Gastrocnemius medialis (tissue), 4 donors: ENCODE measurements at regions not wholly inside any gene's neighbourhood (a gene's known extent, or its start where the extent isn't known, plus 50 kb on each side); places are given as distances from the start of the nearest gene placed in this dataset.

Experiments used
- CTCF ChIP-seq, 5 experiments: fragments of 450-650 bp in 3 of 5; fragments of 200-600 bp in 2 of 5; sonication (generic) in 2 of 5; IDR thresholded peaks in 4 of 5; conservative IDR thresholded peaks in 1 of 5; 1 replicate in 4 of 5; 2 replicates in 1 of 5; pipeline ENCODE4 v1.5.1; 2016 to 2019; ENCODE audit warnings: antibody characterized with exemption in 5 of 5, mild to moderate bottlenecking in 3 of 5, moderate library complexity in 3 of 5
- POLR2A ChIP-seq, 2 donors: fragments of 450-650 bp; IDR thresholded peaks; one replicate each; pipeline ENCODE4 v1.6.1; 2017; ENCODE audit warnings: antibody characterized with exemption in 2 of 2, mild to moderate bottlenecking in 2 of 2, moderate library complexity in 2 of 2

DNA sequence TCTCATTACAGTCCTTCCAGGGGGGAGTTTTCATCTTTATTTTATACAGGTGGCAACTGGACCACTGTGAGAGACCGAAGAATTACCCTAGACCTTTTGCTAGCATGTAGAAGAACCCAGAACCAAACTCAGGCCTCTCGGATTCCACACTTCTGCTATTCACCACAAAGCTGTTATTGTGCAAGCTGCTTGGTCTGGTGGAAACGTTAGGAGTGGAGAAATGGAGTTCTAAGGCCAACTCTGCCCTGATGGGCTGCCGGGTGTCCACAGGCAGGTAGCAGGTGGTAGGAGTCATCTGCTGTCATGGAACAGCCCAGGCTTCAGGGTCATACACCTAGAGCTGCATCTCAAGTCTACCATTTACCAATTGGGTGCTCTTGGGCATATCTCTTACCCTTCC, 218.8 kb downstream of the BCL11A start:
- no peak for TF ChIP-seq CTCF (IDR thresholded peaks at IDR 0.05 in 4 of 5, conservative IDR thresholded peaks at IDR 0.05 in 1 of 5)
- TF ChIP-seq POLR2A (IDR thresholded peaks at IDR 0.05) = no peak
